Hematopoietic multipotent progenitor cell treated with erythropoietin and hydrocortisone succinate and interleukin-3 and kit ligand, for 8 days (in vitro differentiated cells): ENCODE measurements at regions not wholly inside any gene's neighbourhood (a gene's known extent, or its start where the extent isn't known, plus 50 kb on each side); places are given as distances from the start of the nearest gene placed in this dataset.

ENCODE experiments used
- DNase-seq: peaks from one replicate; pipeline ENCODE4 v3.0.0-alpha.2; 2015

DNA sequence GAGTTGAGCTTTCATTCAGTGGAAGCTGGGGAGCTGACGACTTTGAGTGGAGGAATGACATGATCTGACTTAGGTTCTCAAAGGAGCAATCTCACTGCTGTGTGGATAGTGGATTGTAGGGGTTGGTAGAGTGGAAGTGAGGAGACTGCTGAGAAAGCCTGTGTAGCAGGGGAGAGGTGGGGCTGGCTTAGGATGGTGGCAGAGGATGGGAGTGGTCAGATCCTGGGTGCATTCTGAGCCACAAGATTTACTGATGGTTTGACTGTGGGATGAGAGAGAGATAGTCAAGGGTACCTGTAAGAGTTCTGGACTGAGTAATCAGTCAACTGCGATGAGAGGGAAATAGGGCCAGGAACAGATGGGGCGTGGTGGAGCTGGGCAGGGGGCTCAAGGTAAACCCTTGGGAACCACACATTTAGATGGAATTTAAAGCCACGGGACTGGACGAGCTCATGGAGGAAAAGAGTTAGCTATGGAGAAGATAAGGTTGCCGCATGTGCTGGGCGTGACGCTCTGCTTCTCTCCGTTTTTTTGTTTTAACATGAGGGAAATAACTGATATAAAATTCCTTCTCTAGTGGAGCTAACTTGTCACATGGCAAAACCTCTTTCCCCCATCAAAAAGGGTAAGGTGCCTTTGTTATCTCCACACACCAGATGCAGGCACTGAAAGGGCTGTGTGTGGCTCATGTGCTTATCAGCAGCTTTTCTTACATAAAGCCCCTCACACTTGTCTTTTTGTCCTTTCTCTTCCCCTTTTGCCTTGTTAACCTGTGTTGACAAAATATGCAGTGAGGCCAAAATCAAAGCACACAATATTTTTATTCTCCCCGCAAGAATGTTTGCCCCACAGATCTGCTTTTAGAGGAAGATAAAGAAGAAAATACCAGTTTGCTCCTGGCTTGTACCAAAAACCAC lies 379.8 kb downstream of the TSN start:
- peak; percentile 99 for DNase-seq

- peak; percentile 69 for DNase-seq
Measured at GRCh38 chr2:122136056-122136455, 380.6 kb downstream of the TSN start.

- no peak for DNase-seq
Measured at GRCh38 chr2:122138561-122138960, 383.1 kb downstream of the TSN start.

DNA sequence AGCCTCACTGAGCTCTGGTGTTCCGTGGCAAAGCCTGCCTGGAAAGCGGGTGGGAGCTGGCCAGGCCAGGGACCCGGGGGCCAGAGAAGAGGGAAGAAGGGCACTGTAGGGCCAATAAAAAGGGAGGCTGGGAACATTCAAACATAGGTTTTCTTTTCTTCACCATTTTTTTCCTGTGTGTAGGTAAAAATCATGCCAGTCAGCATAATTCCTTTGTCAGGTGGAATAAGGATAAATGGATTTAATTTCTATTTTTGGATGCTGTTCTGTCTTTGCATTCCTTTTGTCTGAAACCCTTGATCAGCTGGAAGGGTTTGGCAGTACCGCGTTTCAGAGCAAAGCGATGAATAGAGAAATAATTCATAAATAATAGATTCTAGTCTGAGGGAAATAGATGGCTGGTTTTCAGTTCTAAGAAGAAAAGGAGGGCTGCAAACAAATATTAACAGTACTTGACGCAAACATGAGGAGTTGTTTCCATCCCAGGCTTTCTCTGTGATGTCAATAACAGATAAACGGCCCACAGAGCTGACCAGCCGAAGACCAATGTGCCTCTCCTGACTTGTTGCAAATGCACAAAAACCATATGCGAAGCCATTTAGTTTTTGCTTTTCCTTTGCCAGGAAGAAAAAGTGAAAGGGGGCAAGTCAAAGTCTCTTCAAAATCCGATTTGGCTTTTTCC lies 384.4 kb downstream of the TSN start:
- DNase-seq: no peak

GRCh38 chr2:122144884-122145283 lies 389.4 kb downstream of the TSN start:
- DNase-seq: no peak

- DNase-seq: peak; percentile 70
Measured at GRCh38 chr2:122145856-122146255, 390.4 kb downstream of the TSN start.

- peak; percentile 12 for DNase-seq
Measured at GRCh38 chr2:122148128-122148767, 392.8 kb downstream of the TSN start.

DNA sequence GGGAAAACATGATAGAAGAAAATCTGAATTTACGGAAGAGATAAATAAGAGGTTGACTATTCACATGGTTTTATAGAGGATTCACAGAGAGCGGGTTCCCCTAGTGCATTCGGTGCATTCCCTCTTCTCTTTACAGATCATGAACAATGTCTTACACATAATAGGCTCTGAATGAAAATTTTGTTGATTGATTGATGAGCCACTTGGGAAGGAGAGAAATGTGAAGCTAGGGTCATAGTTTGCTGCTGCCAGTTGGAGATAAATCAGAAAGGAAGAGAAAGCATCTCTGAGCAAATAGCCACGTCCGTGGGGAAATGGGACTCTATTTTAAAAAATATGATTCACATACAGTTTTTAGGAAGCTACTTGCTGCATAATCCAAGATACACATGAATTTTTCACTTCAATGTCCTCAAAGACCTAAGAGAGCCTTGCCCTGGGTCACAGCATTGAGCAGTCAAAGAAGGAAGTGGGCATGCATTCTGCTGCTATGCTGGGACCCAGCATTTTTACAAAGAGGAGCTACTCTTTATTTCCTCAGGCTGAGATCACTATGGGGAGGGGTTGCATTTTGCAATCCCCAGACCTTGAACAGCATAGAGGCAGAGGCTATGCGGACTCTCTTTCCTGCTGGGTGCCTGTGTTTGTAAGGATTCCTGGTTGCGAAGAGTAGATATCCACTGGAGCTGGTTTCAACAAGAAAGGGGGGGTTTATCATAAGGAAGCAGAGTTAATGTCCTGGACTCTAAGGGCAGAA lies 395.3 kb downstream of the TSN start:
- DNase-seq: no peak

- DNase-seq: no peak
Measured at GRCh38 chr2:122152571-122152970, 397.1 kb downstream of the TSN start.

DNA sequence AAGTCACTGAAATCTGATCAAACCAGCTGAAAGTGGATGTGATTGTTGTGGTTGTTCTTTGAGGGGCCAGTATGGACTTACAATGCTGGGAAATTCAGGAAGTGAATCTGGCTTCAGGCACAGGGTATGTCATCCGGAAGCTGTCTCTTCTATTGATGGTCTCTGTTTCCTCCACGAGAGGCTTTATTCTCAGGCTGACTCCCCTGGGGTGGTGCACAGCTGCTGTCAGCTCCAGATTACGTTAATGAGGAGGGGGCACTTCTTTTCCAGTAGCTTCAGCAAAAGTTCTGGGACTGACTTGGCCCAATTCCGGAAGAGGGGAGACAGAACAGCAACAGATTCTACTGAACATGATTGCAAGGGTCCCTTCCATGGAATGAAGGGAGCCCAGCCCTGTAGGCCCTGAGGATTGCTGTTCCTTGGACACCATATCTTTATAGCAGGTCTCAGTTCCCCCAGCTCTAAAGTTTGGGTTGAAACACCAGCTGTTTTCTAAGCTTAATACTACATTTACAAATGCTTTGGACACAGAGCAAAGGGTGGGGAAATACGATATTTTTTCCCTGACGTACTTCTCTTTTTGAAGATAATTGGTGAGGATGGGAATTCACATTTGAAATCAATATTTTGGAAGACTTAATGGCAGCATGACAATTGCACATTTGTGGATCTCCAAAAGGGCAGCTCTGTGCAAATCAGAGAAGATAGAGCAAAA lies 400.9 kb downstream of the TSN start:
- DNase-seq: no peak

GRCh38 chr2:122157158-122157557 lies 401.7 kb downstream of the TSN start:
- DNase-seq: no peak

GRCh38 chr2:122163617-122164016 lies 408.2 kb downstream of the TSN start:
- DNase-seq: no peak

DNA sequence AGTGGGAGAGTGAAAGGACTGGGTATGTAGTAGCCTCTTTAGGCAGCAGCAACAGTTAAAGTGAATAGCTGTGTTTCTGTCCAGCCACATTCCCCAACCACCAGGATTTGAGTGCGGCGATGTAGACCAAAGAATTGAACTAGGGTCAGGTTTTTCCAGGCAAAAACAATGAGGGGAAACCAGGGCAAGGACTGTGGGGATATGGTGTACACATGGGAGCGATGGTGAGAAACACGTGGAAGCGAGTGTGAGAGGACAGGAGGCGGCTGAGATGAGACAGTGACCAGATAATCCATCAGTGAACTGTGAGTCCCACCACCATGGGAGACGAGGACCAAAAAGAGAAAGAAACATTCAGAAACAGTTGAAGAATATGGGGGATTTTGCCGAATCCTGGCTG lies 409.5 kb downstream of the TSN start:
- no peak for DNase-seq

DNA sequence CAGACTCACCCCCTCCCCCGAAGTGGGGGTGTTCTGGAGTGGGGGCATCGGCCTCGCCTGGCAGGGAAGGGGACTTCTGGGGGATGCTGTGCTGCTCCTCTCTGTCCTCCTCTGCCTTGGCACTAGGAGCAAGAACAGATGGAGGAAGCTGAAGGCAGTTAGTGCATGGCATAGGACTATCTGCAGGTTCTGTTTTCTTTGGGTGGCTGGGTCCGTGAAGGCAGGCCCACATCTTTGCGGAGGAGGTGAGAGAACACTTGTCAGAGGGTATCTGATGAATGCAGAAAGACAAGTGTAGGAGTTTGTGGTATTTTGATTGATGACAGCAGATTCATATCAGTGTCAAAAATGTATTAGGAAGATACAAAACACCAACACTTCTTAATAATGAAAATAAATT lies 411.4 kb downstream of the TSN start:
- peak; percentile 15 for DNase-seq

DNA sequence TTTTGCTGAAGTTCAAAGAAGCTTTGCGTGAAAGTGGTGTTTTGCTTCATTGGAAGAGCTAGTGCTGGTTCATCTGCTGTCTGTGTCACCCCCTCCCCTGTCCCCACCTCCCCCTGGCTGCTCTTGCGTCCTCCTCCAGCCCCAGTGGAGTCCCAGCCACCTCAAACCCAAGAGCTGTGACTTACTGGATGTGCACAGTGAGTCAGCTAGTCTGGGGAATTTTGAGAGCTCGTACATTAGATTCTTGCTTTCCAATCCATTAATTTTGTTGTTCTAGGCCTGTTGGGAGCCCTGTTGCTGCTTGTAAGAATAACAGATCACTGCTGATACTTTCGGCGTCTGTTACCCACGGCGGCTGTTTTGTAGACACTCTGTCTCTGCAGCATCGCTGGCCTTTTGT lies 412.1 kb downstream of the TSN start:
- no peak for DNase-seq

DNA sequence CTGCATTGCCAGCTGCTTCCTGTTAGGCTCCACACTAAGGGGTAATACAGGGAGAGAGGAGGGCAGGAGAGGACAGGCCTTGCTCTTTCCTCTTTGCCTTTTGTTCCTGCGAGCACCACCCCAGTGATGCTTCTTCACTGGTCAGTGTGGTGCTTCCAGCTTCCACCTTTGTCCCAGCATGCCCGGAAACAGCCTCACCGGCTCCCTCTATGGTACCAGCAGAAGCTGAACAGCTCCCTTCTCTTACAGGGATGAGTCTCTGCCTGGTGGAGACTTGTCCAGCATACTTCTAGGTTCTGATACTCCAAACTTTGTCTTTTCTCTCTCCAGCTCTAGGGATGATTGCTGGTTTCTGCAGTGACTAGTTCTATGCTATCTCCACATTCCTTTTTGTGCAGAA lies 413.3 kb downstream of the TSN start:
- DNase-seq: no peak

DNA sequence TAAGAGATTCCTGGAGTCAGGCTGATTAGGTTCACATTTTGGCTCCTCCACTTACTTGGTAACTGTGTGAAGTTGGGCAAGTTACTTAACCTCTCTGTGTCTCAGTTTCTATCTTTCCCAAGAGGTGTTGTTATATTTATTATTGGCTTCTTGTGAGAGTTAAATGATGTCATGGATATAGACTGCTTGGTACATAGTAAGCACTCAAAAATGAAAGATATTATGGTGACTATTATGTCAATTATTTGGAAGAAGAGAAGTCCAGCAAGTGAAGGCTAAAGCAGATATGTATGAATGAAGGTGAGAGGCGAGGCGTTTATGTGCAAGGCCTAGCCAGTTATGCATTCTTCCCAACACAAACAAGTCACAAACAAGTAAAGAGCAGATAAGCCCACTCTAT lies 417.4 kb downstream of the TSN start:
- DNase-seq: no peak

DNA sequence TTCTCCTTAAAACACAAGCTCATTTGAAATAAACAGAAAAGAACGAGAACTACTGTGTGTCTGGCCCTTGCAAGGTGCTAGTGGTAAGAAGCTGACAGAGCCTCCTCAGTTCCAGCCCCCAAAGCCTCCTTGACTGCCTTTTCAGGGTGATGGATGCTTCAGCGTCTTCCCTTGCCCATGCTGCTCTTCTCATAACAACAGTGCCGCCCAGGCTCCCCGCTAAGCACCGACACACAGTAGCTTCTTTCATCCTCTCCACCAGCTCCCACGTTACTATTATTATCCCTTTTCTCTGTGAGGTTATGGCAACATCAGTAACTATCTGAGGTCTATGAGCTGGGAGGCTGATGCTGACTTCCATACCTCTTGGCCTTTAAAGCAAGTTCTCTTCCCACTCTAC lies 418.6 kb downstream of the TSN start:
- no peak for DNase-seq

DNA sequence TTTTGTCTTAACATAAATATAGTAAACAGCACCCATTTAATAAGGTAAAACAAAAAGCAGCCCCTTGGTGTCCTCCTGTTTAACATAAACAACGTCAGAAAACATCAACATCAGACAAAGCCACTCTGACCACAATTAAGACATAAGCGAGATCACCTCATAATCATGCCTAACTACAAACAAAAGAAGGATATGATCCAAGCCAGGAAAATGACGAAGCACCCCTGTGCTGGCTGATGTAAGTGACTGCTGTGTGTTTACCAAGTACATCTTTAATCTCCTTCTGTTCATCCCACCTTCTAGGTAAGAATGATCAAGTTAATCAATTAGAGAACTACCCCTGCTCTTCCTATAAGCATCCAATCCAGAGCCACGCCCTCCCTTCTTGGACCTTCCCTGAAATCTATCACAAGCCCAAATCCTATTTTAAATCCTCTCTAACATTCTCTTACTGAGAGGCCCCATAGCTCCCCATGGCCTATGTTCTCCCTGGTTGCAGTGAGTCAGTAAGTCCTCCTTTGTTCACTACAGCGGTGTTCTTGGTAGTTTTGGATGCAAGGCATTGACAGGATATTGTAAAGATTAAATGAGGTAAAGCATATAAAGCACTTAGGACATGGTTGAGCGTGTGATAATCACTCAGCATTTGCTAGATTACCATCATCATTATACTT lies 424.2 kb downstream of the TSN start:
- DNase-seq: no peak

DNA sequence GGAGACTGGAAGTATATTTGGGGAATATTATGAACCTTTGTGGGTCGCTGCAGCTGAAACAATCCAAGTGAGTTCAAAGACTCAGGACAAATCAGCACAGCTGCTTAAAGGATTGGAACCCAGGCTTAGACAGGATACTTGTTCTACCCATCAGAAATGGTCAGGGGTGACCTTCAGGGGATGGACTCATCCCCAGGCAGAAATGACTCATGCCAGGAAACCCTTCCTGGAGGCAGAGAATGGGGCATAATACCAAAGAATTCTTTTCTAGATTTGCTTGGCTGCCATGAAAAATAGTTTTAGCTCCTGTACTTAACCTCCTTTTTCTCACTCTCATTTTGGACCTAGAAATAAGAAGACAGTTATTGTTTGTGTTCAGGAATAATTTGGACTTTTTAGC lies 425.5 kb downstream of the TSN start:
- DNase-seq: no peak

DNA sequence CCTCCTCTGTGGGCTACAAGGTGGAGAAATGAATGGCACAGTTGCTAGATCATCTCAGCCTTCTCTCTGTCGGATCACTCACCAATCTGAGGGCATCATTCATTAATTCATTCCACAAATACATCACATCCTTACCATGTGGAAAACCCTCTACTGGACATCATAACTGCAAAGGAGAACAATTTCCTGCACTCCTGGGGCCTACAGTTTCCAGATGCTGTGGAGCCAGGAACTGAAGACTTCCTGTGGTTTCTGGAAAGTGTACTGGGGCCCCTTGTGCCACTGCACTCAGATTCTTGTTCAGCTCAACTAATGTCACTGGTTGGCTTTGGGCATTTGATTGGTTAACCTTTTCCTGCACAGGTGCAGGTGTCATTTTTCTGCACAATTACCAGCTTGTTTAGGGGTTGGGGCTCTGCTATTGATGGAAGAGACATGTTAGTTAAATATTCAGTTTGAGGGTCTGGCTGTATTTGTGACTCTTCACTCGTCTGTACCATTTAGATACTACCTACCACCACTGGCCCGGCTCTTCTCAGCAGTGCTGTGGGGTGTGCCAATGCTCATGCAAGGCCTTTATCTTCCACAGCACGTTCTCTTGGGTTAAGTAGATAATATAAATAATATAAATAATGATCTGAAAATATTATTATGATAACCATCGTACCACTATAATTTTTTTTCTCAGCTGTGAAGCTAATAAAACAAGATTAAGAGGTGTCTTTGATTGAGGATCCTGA lies 427.3 kb downstream of the TSN start:
- peak; percentile 56 for DNase-seq
